Hypothalamus (tissue), 51 donors: ENCODE measurements at regions not wholly inside any gene's neighbourhood (a gene's known extent, or its start where the extent isn't known, plus 50 kb on each side); places are given as distances from the start of the nearest gene placed in this dataset.
"Not testable (repeated sequence)": the region's sequence is repeated elsewhere in the genome, so short reads cannot be mapped to it uniquely, and the experiment has no call there.

ENCODE experiments used
- DNase-seq, 51 donors: peaks; one replicate each; lab custom pipeline; 2025; lab: John Stamatoyannopoulos, UW

DNA sequence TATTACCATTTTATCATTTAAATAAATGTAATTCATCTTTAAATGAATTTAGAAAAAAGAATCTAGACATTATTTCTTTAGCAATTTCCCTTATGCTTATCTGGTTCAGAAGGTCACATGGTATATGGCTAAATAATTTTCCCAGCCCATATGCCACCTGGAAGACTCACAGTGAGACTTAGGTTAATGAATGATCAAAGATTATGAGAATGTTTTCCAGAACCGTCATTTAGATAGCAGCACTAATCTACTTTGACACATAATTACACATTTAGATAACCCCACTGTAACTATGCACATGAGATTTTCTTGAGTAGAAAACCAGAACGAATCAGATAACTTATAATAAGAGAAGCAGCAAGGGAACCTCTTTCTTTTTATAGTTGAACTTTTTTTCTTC is 124.9 kb upstream of the CCDC180 start:
- not testable (repeated sequence) for DNase-seq

DNA sequence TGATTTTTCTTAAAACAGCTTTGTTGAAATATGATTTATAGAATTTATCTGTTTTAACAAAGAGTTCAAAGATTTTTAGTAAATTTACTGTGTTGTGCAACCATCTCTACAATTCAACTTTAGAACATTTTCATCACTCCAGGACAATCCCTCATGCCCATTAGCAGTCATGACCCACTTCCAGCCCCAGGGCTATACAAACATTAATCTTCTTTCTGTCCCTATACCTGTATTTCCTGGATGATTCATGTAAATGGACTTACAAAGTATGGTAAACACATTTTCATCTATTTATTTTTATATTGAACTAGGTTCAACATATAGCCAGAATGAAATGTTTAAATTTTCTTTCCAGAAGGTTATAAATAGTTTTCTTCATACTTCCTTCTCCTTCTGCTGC is 127.8 kb upstream of the CCDC180 start:
- no peak for DNase-seq

DNA sequence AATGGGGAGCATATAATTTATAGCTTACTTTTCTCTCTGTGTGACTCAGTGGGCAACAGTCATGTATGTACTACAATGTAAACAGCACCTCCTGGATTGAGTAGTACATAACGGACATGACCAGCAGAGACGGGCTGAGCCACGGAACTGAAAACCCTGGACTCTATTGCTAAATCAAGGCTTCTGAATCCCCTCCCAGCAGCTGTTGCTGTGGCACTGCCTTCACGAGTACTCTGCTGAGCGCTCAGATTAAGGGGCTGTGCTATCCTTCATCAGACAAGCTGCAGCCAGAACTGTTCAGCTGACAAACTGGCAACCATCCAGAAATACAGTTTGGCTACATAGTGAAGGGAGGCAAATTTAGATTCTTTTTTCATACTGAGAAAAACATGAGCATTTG is 131.3 kb upstream of the CCDC180 start:
- peak in 1 of 51 donors; percentile 16 for DNase-seq

DNA sequence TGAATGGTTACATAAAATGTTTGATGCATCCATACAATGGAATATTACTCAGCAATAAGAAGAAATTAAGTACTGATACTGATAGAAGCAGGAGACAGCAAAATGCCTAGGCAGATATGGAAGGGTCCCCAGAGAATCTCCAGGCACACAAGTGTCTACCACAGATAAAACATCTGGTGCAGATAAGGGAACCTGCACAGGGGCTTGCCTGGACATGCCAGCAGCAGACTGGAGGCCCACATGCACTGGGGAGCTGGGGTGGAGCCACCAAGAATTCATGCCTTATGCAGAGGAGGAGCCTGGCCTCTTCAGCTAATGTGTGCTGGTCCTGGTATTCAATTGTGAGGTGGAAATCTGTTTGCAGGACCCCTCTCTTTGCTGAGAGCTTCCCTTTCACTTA is 129.2 kb upstream of the CTSV start:
- DNase-seq: not testable (repeated sequence)

DNA sequence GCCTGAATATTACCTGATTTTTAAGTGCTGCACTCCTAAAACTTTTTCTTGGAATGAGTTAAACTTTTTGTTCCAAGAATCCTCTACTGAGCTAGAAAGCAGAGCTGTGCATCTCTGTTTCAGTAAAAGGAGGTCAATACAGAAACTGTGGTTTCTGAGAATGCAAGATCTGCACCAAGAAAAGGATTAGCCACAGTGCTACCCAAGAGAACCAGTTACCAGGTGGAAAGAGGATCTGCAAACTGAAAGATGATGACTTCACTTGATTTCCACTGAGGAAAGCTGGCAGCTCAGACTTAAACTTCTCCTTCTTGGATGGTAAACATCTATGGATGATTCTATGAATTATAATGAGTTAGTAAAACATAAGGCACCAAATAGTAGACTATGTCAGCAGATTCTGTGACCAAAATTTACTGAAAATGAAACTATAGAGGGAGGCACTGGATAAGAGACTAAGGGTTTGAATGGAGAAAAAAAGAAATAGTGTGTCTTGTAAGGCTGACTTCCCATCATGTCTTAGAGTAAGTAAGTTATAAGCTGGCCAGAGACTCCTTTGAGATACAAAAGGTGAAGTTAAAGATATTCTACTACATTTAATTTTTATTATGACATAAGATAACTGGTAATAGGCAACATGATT is 127.7 kb upstream of the CTSV start:
- not testable (repeated sequence) for DNase-seq

DNA sequence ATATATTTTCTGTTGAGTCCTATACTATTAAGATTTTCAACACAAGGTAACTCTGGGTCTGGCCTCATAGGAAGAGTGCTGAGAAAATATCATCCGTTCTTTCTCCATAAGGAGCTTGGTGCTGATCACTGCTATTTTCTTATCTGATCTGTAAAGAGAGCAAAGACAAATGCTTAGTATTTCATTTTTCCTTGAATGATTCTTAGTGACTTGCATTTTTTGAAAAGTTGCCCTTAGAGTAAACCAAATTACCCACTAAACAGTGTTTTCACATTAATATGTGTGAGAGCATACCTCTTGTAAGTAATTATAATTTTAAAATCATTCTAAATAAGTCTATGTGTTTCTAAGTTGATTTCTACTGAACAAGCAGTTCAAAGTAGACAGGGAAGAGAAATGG is 121.3 kb upstream of the CTSV start:
- DNase-seq: no peak

DNA sequence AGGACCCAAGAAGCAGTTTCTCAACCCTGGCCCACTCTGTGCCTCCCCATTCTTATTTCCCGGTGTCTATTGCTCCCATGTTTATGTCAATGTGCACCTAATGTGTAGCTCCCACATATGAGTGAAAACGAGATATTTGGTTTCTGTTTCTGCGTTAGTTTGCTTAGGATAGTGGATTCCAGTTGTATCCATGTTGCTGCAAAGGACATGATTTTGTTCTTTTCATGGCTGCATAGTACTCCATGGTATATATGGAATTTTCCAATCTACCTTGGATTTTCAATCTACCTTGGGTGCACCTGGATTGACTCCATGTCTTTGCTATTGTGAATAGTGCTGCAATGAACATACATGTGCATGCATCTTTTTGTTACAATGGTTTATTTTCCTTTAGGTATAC is 119.8 kb upstream of the CTSV start:
- DNase-seq: not testable (repeated sequence)

DNA sequence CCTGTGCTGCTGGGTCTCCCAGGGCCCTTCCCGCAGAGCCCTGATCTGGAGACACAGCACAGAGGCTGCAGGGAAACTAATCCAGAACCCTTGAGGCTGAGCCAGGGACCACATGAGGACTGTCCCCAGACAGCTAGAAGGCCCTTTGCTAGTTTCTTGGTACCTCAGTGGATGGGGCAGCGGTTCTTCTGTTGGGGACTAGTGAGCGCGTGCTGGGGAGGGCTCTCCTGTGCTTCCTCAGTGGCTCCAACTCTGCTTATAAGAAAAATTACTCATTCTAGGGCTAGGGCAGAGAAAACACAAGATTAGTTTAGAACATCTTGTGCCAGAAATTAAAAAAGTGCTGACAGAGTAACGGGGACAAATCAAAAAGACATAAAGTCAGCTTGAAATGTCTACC is 116.5 kb upstream of the CTSV start:
- DNase-seq: not testable (repeated sequence)

DNA sequence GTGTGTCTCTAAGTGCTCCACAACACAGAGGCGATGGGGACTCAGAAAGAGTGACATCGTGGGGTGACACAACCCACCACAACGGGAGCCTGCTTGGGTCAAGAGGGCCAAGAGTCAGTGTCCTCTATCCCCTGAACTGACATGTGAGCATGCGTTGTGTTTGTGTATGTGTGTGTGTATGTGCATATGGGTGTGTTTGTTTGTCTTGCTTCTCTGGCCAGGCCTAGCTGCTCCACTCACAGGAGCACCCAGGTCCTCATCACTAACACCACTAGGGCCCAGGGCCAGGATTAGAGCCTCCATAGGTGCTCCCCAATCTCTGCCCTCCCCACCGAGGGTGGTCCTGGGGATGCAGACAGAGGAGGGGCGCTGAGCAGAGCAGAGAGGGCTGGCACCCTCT is 115.0 kb upstream of the CTSV start:
- no peak for DNase-seq

DNA sequence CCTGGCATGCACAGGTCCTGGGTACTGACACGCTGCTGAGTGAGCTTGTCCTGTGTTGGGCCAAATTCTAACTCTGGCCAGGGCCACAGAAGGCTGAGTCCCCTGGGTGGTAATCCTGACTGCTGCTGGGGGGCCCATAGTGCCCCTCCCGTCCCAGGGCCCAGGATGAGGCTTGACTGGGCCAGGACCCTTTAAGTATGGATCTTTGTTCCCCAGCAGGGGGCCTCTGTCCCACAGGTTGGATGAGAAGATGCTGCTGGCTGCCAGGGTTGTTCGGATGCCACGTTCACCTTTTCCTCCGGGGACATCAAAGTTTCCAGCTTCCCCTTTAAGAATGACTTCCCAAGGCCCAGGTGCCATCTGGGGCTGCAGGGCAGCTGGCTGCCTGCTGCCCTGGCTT is 114.2 kb upstream of the CTSV start:
- DNase-seq: not testable (repeated sequence)

DNA sequence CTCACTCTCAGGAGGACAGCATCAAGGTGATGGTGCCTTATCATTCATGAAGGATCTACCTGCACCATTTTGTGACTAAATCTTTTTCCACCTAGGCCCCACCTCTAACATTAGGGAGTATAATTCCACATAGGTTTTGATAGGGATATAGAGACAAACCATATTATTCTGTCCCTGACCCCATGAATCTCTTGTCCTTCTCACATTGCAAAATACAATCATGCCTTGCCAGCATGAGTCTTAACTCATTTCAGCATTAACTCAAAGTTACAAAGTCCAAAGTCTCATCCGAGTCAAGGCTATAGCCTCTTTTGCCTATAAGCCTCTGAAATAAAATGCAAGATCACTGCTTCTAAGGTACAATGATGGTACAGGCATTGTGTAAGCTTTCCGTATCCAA is 111.5 kb upstream of the CTSV start:
- not testable (repeated sequence) for DNase-seq

DNA sequence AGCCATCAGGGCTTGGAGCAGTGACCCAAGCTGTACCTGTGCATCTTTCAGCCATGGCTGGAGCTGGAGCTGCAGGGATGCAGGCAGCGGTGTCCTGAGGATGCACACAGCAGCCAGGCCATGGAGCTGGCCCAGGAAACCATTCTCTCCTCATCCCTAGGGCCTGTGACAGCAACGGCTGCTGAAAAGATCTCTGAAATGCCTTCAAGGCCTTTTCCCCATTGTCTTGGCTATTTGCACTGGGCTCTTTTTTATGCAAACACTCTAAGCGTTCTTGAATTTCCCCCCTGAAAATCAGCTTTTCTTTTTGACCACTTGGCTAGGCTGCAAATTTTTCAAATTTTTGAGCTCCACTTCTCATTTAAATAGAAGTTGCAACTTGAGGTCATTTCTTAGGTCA is 109.5 kb upstream of the CTSV start:
- DNase-seq: not testable (repeated sequence)

DNA sequence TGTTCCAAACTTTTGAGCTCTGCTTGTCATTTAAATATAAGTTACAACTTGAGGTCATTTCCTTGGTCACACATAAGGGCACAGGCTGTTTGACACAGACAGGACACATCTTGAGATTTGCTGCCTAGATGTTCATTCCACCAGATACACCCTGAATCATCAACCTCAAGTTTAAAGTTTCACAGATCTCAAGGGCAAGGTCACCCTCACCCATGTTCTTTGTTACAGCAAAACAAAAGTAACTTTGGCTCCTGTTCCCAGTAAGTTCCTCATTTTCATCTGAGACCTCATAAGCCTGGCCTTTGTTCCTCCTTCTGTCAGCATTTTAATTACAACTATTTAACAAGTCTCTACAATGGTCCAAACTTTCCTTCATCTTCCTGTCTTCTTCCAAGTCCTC is 106.7 kb upstream of the CTSV start:
- not testable (repeated sequence) for DNase-seq

DNA sequence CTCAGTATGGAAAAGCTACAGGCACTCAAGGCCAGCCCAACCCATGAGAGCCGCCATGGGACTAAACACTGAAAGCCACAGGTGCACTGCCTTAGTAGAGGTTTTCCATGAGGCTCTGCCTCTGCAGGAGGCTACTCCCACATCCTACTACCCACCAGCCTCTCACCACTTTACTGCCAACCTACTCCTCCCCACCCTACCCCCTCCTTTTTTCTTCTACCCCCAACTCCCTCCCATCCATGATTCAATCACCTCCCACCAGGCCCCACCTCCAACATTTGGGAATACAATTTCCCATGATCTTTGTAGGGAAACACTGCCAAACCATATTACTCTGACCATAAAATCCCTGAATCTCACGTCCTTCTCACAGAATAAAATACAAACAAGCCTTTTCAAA is 101.6 kb upstream of the CTSV start:
- no peak for DNase-seq

DNA sequence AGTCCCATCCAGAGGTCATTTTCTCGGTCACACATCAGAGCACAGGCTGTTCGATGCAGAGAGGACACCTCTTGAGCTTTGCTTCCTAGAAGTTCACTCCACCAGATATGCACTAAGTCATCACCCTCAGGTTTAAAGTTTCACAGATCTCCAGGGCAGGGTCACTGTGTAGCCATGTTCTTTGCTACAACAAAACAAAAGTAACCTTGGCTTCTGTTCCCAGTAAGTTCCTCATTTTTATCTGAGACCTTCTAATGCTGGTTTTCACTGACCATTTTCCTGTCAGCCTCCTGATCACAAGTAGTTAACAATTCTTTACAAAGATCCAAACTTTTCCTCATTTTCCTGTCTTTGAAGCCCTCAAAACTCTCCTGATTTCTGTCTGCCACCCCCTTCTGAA is 97.5 kb upstream of the CTSV start:
- DNase-seq: no peak

DNA sequence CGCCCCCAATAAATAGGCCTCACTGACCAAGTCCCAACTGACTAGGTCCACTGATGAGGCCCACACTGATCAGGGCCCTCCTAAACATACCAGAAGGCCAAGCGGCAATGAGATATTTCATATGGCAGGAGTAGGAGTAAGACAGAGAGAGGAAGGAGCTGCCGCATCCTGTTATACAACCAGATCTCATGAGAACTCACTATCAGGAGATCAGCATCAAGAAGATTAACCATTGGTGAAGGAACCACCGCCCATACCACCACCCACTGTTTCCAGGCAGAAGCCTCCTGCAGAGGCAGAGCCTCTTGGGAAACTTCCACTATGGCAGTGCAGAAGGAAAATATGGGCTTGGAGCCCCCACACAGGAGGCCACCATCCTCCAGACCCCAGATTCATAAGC is 95.0 kb upstream of the CTSV start:
- DNase-seq: not testable (repeated sequence)

DNA sequence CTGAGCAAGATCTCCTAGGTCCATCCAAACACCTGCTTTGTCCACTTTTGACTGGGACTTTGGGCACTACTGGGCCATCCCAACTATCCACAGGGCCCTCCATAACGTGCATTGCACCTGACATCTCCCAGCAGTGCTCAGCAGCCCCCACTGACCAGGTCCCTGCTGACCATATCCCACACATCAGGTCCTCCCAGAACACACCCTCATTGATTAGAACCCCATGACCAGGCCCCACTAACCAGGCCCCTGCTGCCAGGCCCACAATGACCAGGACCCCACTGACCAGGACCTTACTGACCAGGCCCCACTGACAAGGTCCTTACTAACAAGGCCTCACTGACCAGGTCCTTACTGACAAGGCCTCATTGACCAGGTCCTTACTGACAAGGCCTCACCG is 93.9 kb upstream of the CTSV start:
- DNase-seq: no peak

DNA sequence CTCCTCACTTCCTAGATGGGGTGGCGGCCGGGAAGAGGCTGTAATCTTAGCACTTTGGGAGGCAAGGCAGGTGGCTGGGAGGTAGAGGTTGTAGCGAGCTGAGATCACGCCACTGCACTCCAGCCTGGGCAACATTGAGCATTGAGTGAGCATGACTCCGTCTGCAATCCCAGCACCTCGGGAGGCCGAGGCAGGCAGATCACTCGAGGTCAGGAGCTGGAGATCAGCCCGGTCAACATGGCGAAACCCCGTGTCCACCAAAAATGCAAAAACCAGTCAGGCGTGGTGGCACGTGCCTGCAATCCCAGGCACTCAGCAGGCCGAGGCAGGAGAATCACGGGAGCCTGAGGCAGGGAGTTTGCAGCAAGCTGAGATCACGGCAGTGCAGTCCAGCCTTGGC is 91.9 kb upstream of the CTSV start:
- DNase-seq: not testable (repeated sequence)

DNA sequence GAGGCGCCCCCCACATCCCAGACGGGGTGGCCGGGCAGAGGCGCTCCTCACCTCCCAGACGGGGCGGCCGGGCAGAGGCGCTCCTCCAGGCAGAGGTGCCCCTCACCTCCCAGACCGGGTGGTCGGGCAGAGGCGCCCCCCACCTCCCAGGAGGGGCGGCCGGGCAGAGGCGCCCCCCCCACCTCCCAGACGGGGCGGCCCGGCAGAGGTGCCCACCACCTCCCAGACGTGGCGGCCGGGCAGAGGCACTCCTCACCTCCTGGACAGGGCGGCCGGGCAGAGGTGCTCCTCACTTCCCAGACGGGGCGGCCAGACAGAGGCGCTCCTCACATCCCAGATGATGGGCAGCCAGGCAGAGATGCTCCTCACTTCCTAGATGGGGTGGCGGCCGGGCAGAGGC is 91.4 kb upstream of the CTSV start:
- DNase-seq: not testable (repeated sequence)

DNA sequence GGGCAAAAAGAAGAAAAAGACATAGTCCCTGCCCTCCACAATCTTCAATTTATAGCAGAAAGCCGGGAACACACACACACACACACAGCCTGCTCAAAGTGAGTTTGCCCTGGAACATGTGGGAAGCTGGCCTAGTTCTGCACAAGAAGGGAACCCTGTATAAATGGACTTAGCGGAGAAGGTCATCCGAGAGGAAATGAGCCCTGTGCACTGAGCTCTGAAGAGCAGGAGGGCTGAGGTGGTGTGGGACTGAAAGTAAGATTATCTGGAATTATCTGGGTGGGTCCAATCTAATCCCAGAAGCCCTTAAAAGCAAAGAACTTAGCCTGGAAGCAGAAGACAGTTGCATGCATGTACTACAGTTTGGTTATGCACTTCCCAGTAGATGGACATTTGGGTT is 90.0 kb upstream of the CTSV start:
- no peak for DNase-seq

DNA sequence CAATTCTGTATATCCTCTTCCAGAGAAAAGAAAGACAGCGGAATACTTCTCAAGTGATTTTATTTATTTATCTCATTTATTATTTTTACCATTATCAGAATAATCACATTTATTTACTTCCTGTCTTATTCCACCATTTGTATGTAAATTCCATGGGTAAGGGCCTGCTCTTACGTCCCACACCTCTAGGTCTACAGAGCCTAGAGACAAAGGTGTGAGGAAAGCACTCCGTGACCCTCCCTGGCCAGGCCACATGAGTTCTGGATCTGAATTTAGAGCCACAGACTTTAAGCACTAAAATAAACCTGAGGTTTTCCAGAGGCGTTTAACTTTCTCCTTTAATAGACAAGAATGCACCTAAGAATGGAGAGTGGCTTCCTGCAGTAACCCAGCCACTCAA is 85.3 kb upstream of the CTSV start:
- DNase-seq: no peak

DNA sequence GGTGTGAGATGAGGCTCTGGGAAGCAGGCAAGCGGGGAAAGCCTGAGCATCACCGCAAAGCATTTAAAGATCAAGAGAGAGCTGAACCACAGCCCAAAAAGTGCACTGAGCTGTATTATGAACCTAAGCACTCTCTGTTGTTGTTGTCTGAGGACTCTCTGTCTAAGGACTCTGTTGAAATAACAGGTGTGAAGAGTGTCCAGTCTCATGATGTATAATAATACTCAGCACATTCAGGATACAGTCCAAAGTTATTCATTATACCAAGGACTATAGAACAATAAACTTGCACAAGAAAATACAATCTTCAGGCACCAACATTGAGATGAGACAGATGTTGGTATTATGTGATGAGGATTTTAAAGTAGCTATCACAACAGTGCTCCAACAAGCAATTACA is 71.8 kb upstream of the CTSV start:
- DNase-seq: no peak

DNA sequence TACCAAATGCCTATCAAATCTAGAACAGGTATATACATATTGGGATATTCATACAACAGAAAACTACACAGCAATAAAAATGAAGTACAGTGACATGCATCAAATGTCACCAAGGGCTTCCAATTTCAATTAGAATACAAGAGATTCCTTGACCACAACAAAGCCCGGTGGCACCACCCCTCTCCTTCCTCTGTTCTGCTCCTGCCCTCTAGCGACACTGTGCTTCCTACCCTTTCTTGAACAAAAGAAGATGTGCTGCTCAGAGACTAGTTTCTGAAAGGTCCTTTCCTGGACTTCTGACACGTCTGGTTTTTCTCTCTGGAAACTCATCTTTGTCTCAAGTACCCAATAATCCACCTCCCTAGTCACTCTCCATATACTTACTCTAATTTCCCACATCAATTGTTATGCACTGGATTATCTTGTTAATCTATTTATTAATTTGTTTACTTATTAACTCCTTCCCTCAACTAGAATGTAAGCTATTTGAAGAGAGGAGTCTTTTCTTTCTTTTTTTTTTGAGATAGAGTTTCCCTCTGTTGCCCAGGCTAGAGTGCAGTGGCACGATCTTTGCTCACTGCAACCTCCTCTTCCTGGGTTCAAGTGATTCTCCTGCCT is 70.4 kb upstream of the CTSV start:
- DNase-seq: peak in 26 of 51 donors; percentile 1 to 64 (median 17)
